ENCODE measurements at regions not wholly inside any gene's neighbourhood (a gene's known extent, or its start where the extent isn't known, plus 50 kb on each side); places are given as distances from the start of the nearest gene placed in this dataset.
"Not testable (repeated sequence)": the region's sequence is repeated elsewhere in the genome, so short reads cannot be mapped to it uniquely, and the experiment has no call there.

- Mint-ChIP-seq H3K4me1 (ENCODE audit: low read depth) (no peaks in the 10 kb centered on the region), H3K27me3 (ENCODE audit: low read depth) (no peaks in the 10 kb centered on the region)
- no peak for DNase-seq (ENCODE audit: low spot score)
Observed at GRCh38 chr17:26731005-26731921, 562.7 kb upstream of the WSB1 start.

GRCh38 chr17:26731926-26732325 is 562.0 kb upstream of the WSB1 start:
- H3K36me3 Mint-ChIP-seq (ENCODE audit: low read depth); H3K4me3 Mint-ChIP-seq: not testable (repeated sequence)
- peaks cover 40% of the 10 kb centered on the region for H3K9me3 Mint-ChIP-seq

More at GRCh38 chr17:26731005-26731921, 562.7 kb upstream of the WSB1 start:
- Mint-ChIP-seq H3K9me3 (peaks cover 39% of the 10 kb centered on the region), H3K27ac (no peak overlapping the region), H3K36me3 (ENCODE audit: low read depth) (peaks cover 3% of the 10 kb centered on the region), H3K4me3 (no peak overlapping the region)

GRCh38 chr17:26734775-26735174 is 559.1 kb upstream of the WSB1 start:
- H3K4me3 Mint-ChIP-seq; H3K36me3 Mint-ChIP-seq (ENCODE audit: low read depth); H3K27me3 Mint-ChIP-seq (ENCODE audit: low read depth); H3K4me1 Mint-ChIP-seq (ENCODE audit: low read depth); DNase-seq (ENCODE audit: low spot score): not testable (repeated sequence)
- Mint-ChIP-seq H3K27ac (peak overlapping the region; percentile 9), H3K9me3 (peaks cover 43% of the 10 kb centered on the region)

More at GRCh38 chr17:26731926-26732325, 562.0 kb upstream of the WSB1 start:
- DNase-seq (ENCODE audit: low spot score); H3K27me3 Mint-ChIP-seq (ENCODE audit: low read depth); H3K4me1 Mint-ChIP-seq (ENCODE audit: low read depth); H3K27ac Mint-ChIP-seq: not testable (repeated sequence)

GRCh38 chr17:26735977-26736376 is 557.9 kb upstream of the WSB1 start:
- H3K4me1 Mint-ChIP-seq (ENCODE audit: low read depth); H3K27ac Mint-ChIP-seq; H3K4me3 Mint-ChIP-seq; H3K27me3 Mint-ChIP-seq (ENCODE audit: low read depth); DNase-seq (ENCODE audit: low spot score); H3K36me3 Mint-ChIP-seq (ENCODE audit: low read depth): not testable (repeated sequence)
- H3K9me3 Mint-ChIP-seq: peaks cover 39% of the 10 kb centered on the region

GRCh38 chr17:26765860-26766709 is 527.8 kb upstream of the WSB1 start:
- H3K4me1 Mint-ChIP-seq (ENCODE audit: low read depth): no peaks in the 10 kb centered on the region
- H3K4me3 Mint-ChIP-seq: no peak overlapping the region
- no peak overlapping the region for H3K27ac Mint-ChIP-seq
- no peak for DNase-seq (ENCODE audit: low spot score)
- H3K27me3 Mint-ChIP-seq (ENCODE audit: low read depth): no peaks in the 10 kb centered on the region
- H3K36me3 Mint-ChIP-seq (ENCODE audit: low read depth): peaks cover 6% of the 10 kb centered on the region
- peaks cover 48% of the 10 kb centered on the region for H3K9me3 Mint-ChIP-seq

GRCh38 chr17:26766743-26767142 is 527.2 kb upstream of the WSB1 start:
- no peak overlapping the region for H3K4me3 Mint-ChIP-seq
- no peak overlapping the region for H3K27ac Mint-ChIP-seq
- no peaks in the 10 kb centered on the region for H3K27me3 Mint-ChIP-seq (ENCODE audit: low read depth)

GRCh38 chr17:26773189-26774188 is 520.4 kb upstream of the WSB1 start:
- H3K27ac Mint-ChIP-seq: no peak overlapping the region
- DNase-seq (ENCODE audit: low spot score): no peak
- H3K36me3 Mint-ChIP-seq (ENCODE audit: low read depth): no peaks in the 10 kb centered on the region
- H3K4me1 Mint-ChIP-seq (ENCODE audit: low read depth): no peaks in the 10 kb centered on the region
- no peak overlapping the region for H3K4me3 Mint-ChIP-seq
- peaks cover 47% of the 10 kb centered on the region for H3K9me3 Mint-ChIP-seq
- H3K27me3 Mint-ChIP-seq (ENCODE audit: low read depth): no peaks in the 10 kb centered on the region

More at GRCh38 chr17:26766743-26767142, 527.2 kb upstream of the WSB1 start:
- Mint-ChIP-seq H3K36me3 (ENCODE audit: low read depth) (peaks cover 6% of the 10 kb centered on the region), H3K4me1 (ENCODE audit: low read depth) (no peaks in the 10 kb centered on the region), H3K9me3 (peaks cover 49% of the 10 kb centered on the region)
- no peak for DNase-seq (ENCODE audit: low spot score)

GRCh38 chr17:26774291-26775218 is 519.4 kb upstream of the WSB1 start:
- Mint-ChIP-seq H3K36me3 (ENCODE audit: low read depth) (no peaks in the 10 kb centered on the region), H3K4me1 (ENCODE audit: low read depth) (no peaks in the 10 kb centered on the region), H3K4me3 (no peak overlapping the region), H3K27ac (no peak overlapping the region), H3K27me3 (ENCODE audit: low read depth) (no peaks in the 10 kb centered on the region), H3K9me3 (peaks cover 39% of the 10 kb centered on the region)
- DNase-seq (ENCODE audit: low spot score): no peak

- Mint-ChIP-seq H3K4me3 (no peak overlapping the region), H3K27ac (no peak overlapping the region), H3K4me1 (ENCODE audit: low read depth) (no peaks in the 10 kb centered on the region)
Observed at GRCh38 chr17:26775219-26775822, 518.6 kb upstream of the WSB1 start.

GRCh38 chr17:26780187-26780814 is 513.6 kb upstream of the WSB1 start:
- peaks cover 36% of the 10 kb centered on the region for H3K9me3 Mint-ChIP-seq

More at GRCh38 chr17:26775219-26775822, 518.6 kb upstream of the WSB1 start:
- no peaks in the 10 kb centered on the region for H3K27me3 Mint-ChIP-seq (ENCODE audit: low read depth)
- no peaks in the 10 kb centered on the region for H3K36me3 Mint-ChIP-seq (ENCODE audit: low read depth)
- DNase-seq (ENCODE audit: low spot score): no peak
- H3K9me3 Mint-ChIP-seq: peaks cover 35% of the 10 kb centered on the region

GRCh38 chr17:26782153-26782552 is 511.8 kb upstream of the WSB1 start:
- Mint-ChIP-seq H3K27me3 (ENCODE audit: low read depth) (no peaks in the 10 kb centered on the region), H3K9me3 (peaks cover 24% of the 10 kb centered on the region), H3K4me3 (no peak overlapping the region), H3K27ac (no peak overlapping the region), H3K36me3 (ENCODE audit: low read depth) (no peaks in the 10 kb centered on the region), H3K4me1 (ENCODE audit: low read depth) (no peaks in the 10 kb centered on the region)
- no peak for DNase-seq (ENCODE audit: low spot score)

More at GRCh38 chr17:26780187-26780814, 513.6 kb upstream of the WSB1 start:
- not testable (repeated sequence) for H3K27me3 Mint-ChIP-seq (ENCODE audit: low read depth); H3K27ac Mint-ChIP-seq; DNase-seq (ENCODE audit: low spot score); H3K36me3 Mint-ChIP-seq (ENCODE audit: low read depth); H3K4me1 Mint-ChIP-seq (ENCODE audit: low read depth); H3K4me3 Mint-ChIP-seq

- H3K36me3 Mint-ChIP-seq (ENCODE audit: low read depth): no peaks in the 10 kb centered on the region
- H3K27me3 Mint-ChIP-seq (ENCODE audit: low read depth): no peaks in the 10 kb centered on the region
- H3K4me1 Mint-ChIP-seq (ENCODE audit: low read depth): no peaks in the 10 kb centered on the region
- DNase-seq (ENCODE audit: low spot score): no peak
- no peak overlapping the region for H3K4me3 Mint-ChIP-seq
- no peak overlapping the region for H3K27ac Mint-ChIP-seq
- H3K9me3 Mint-ChIP-seq: no peaks in the 10 kb centered on the region
Observed at GRCh38 chr17:26792486-26792885, 501.4 kb upstream of the WSB1 start.
